ENCODE measurements at regions not wholly inside any gene's neighbourhood (a gene's known extent, or its start where the extent isn't known, plus 50 kb on each side); places are given as distances from the start of the nearest gene placed in this dataset.

DNA sequence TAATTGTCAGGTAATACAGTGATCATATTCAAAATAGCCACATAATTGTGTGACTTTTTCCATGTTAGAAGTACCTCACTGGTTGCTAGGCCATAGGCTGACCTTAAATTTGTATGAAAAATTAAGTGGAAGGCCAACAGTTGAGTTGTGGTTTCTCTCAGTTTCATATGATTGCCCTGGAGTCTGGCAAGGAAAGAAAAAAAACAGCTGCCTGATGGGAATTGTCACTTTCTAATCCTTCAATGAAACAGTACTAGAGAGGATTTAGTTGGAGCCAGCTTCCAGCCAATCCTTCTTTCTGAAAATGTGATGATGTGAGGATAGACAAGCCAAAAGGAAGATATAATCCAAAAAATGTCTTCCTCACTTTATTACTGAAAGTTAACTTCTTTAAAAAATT is 113.6 kb downstream of the ALX1 start:
- ChIA-PET POLR2A (no interaction called here), CTCF (ENCODE audit: unreplicated experiment) (no interaction called here)
- Histone ChIP-seq H3K9me2 (ENCODE audit: insufficient read depth, low read length) (no peaks in the 10 kb centered on the region), H3K79me2 (ENCODE audit: insufficient read depth, low read depth, low read length) (no peaks in the 10 kb centered on the region), H4K20me1 (ENCODE audit: insufficient read depth, low read length) (no peaks in the 10 kb centered on the region), H3K4me3 (ENCODE audit: low read depth, low read length, poor library complexity, severe bottlenecking) (no peak overlapping the region), H3K4me2 (ENCODE audit: low read length) (no peak overlapping the region), H3K4me1 (ENCODE audit: insufficient read depth, low read length, poor library complexity, severe bottlenecking) (no peaks in the 10 kb centered on the region), H3K9me3 (ENCODE audit: low read length) (no peaks in the 10 kb centered on the region), H3K27ac (ENCODE audit: low read depth, low read length, poor library complexity, severe bottlenecking) (no peak overlapping the region), H3K36me3 (ENCODE audit: insufficient read depth, low read length) (no peaks in the 10 kb centered on the region), H2AFZ (ENCODE audit: low read length) (no peak overlapping the region)
- BruUV-seq (replicated peaks) = no TSS peak
- intact Hi-C loops (cut with micrococcal nuclease; ENCODE audit: unreplicated experiment) = no loop called here
- TF ChIP-seq EZH2phosphoT487 (IDR thresholded peaks at IDR 0.05; ENCODE audit: borderline replicate concordance, low read depth, low read length) = no peak
- TF ChIP-seq, protein P1, sequence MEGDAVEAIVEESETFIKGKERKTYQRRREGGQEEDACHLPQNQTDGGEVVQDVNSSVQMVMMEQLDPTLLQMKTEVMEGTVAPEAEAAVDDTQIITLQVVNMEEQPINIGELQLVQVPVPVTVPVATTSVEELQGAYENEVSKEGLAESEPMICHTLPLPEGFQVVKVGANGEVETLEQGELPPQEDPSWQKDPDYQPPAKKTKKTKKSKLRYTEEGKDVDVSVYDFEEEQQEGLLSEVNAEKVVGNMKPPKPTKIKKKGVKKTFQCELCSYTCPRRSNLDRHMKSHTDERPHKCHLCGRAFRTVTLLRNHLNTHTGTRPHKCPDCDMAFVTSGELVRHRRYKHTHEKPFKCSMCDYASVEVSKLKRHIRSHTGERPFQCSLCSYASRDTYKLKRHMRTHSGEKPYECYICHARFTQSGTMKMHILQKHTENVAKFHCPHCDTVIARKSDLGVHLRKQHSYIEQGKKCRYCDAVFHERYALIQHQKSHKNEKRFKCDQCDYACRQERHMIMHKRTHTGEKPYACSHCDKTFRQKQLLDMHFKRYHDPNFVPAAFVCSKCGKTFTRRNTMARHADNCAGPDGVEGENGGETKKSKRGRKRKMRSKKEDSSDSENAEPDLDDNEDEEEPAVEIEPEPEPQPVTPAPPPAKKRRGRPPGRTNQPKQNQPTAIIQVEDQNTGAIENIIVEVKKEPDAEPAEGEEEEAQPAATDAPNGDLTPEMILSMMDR (conservative IDR thresholded peaks at IDR 0.05; ENCODE audit: low read length) = no peak
- no peak for DNase-seq (ENCODE audit: low spot score)

DNA sequence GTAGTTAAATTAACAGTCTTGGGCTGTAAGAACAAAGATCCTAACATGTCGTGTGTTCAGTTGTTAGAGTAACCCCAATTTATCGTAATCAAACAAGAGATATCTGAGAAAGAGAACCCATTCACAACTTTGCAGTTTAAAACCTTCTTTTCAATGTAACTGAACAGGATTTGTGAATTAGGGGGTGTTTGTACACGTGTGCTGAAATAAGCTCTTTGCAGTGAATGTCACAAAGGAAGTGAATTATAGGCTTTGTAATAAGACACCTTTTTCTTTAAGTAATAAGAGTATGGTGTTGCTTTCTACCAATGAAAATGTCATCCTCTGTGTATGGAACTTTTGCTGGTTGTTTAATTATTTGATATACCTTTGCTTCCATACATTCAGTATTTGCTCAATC is 114.0 kb downstream of the ALX1 start:
- Histone ChIP-seq H2AFZ (ENCODE audit: low read length) (no peak overlapping the region), H3K79me2 (ENCODE audit: insufficient read depth, low read depth, low read length) (no peaks in the 10 kb centered on the region), H3K9me3 (ENCODE audit: low read length) (no peaks in the 10 kb centered on the region), H3K4me3 (ENCODE audit: low read depth, low read length, poor library complexity, severe bottlenecking) (no peak overlapping the region), H3K4me1 (ENCODE audit: insufficient read depth, low read length, poor library complexity, severe bottlenecking) (no peaks in the 10 kb centered on the region), H3K9me2 (ENCODE audit: insufficient read depth, low read length) (no peaks in the 10 kb centered on the region), H4K20me1 (ENCODE audit: insufficient read depth, low read length) (no peaks in the 10 kb centered on the region), H3K36me3 (ENCODE audit: insufficient read depth, low read length) (no peaks in the 10 kb centered on the region), H3K4me2 (ENCODE audit: low read length) (no peak overlapping the region), H3K27ac (ENCODE audit: low read depth, low read length, poor library complexity, severe bottlenecking) (no peak overlapping the region)
- POLR2A ChIA-PET = no interaction called here
- intact Hi-C loops (cut with micrococcal nuclease; ENCODE audit: unreplicated experiment) = no loop called here
- no peak for DNase-seq (ENCODE audit: low spot score)
- BruUV-seq (replicated peaks) = no TSS peak
- CTCF ChIA-PET (ENCODE audit: unreplicated experiment) = no interaction called here
- no peak for TF ChIP-seq EZH2phosphoT487 (IDR thresholded peaks at IDR 0.05; ENCODE audit: borderline replicate concordance, low read depth, low read length)
- TF ChIP-seq, protein P1 (conservative IDR thresholded peaks at IDR 0.05; ENCODE audit: low read length) = no peak

DNA sequence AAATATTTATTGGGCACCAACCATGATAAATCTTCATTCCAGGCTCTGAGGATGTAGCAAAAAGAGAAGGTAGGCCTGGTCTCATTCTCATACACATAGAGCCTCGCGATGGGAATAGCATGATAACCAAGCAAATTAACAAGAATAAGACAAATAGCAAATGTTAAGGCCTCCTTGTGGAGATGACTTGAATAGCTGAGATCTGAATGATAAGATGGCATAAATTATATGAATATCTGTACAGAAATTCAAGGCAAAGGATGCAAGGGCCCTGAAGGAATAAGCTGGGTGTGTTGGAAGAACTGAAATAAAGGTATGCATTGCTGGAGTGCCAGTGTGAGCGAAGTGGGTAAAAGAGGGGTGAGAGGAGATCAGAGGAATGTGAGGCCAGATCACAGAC is 114.8 kb downstream of the ALX1 start:
- intact Hi-C loops (cut with micrococcal nuclease; ENCODE audit: unreplicated experiment) = no loop called here
- H3K9me2 ChIP-seq (ENCODE audit: insufficient read depth, low read length) = no peaks in the 10 kb centered on the region
- H3K4me3 ChIP-seq (ENCODE audit: low read depth, low read length, poor library complexity, severe bottlenecking) = no peak overlapping the region
- no peaks in the 10 kb centered on the region for H3K79me2 ChIP-seq (ENCODE audit: insufficient read depth, low read depth, low read length)
- H3K9me3 ChIP-seq (ENCODE audit: low read length) = no peaks in the 10 kb centered on the region
- H3K27ac ChIP-seq (ENCODE audit: low read depth, low read length, poor library complexity, severe bottlenecking) = no peak overlapping the region
- H2AFZ ChIP-seq (ENCODE audit: low read length) = no peak overlapping the region
- no peaks in the 10 kb centered on the region for H3K36me3 ChIP-seq (ENCODE audit: insufficient read depth, low read length)
- TF ChIP-seq, protein P1 (conservative IDR thresholded peaks at IDR 0.05; ENCODE audit: low read length) = no peak
- TF ChIP-seq EZH2phosphoT487 (IDR thresholded peaks at IDR 0.05; ENCODE audit: borderline replicate concordance, low read depth, low read length) = no peak
- no peak for DNase-seq (ENCODE audit: low spot score)
- no TSS peak for BruUV-seq (replicated peaks)
- no peaks in the 10 kb centered on the region for H4K20me1 ChIP-seq (ENCODE audit: insufficient read depth, low read length)
- H3K4me2 ChIP-seq (ENCODE audit: low read length) = no peak overlapping the region
- ChIA-PET CTCF (ENCODE audit: unreplicated experiment) (no interaction called here), POLR2A (no interaction called here)
- H3K4me1 ChIP-seq (ENCODE audit: insufficient read depth, low read length, poor library complexity, severe bottlenecking) = no peaks in the 10 kb centered on the region

Measured in OCI-LY7 (cell line).